Ovary (tissue), 7 donors: ENCODE measurements at regions not wholly inside any gene's neighbourhood (a gene's known extent, or its start where the extent isn't known, plus 50 kb on each side); places are given as distances from the start of the nearest gene placed in this dataset.
A peak's percentile ranks its signal among the peaks of the same experiment; 100 is the strongest.

Experiments used
- DNase-seq, 5 donors: peaks; one replicate each; pipeline ENCODE4 v3.0.0-alpha.2; 2019 to 2020
- H3K27ac ChIP-seq, 2 donors: fragments of 200-600 bp; one replicate each; pipeline versions ENCODE4 v1.5.1 to v1.8.0; 2019 to 2022
- H3K27me3 ChIP-seq: fragments of 200-600 bp; one replicate; pipeline ENCODE4 v1.8.0; 2022
- H3K36me3 ChIP-seq: fragments of 200-600 bp; sonication (generic); one replicate; pipeline ENCODE4 v1.5.1; 2019
- H3K4me1 ChIP-seq: one replicate; pipeline ENCODE4 v1.8.1; 2013; ENCODE audit warnings: mild to moderate bottlenecking, moderate library complexity; ENCODE audit not compliant: insufficient read depth
- H3K4me3 ChIP-seq: fragments of 200-600 bp; sonication (generic); one replicate; pipeline ENCODE4 v1.5.1; 2017
- H3K9me3 ChIP-seq, 2 donors: fragments of 200-600 bp in 1 of 2; sonication (generic) in 1 of 2; one replicate each; pipeline versions ENCODE4 v1.5.1 to v1.8.1; 2013 to 2019; ENCODE audit warnings: mild to moderate bottlenecking in 1 of 2, moderate library complexity in 1 of 2
- EP300 ChIP-seq: sonication (generic); formaldehyde crosslinking; IDR thresholded peaks from one replicate; pipeline ENCODE4 v1.6.1; 2017; ENCODE audit warnings: antibody characterized with exemption
- POLR2A ChIP-seq: fragments of 450-650 bp; IDR thresholded peaks from one replicate; pipeline ENCODE4 v1.6.1; 2017; ENCODE audit warnings: antibody characterized with exemption, mild to moderate bottlenecking, moderate library complexity
- WGBS, 3 donors: extraction: QIAGEN DNeasy Blood & Tissue Kit in 1 of 3; methylation state at CpG; one replicate each; pipeline versions ENCODE4 v1.1.5 to v1.1.7; 2013 to 2017; 5-methylcytosine and 5-hydroxymethylcytosine counted together
- intact Hi-C, 4 donors: fragments of 100-400 bp; cut with DNase I; formaldehyde crosslinking; loops; one replicate each; pipeline versions ENCODE4 v1.11.0 to v1.15.1; 2022 to 2023
- TF ChIP-seq, protein P1 (sequence below), 3 donors: fragments of 450-650 bp in 2 of 3; fragments of 200-600 bp in 1 of 3; IDR thresholded peaks; one replicate each; pipeline versions ENCODE4 v1.5.1 to v1.8.0; 2016 to 2022; ENCODE audit warnings: antibody characterized with exemption in 3 of 3, mild to moderate bottlenecking in 1 of 3
- donor health status: DM: no; HTN: no; CAD: no; lungs with moderate emphysema.
- donor health status: DM: no; HTN: no; CAD: no.
- donor health status: Bipolar disorder and iron deficiency.
- donor health status: DM: no; HTN: no; CAD: no.
- donor health status: DM: yes; HTN: yes; CAD: no.

DNA sequence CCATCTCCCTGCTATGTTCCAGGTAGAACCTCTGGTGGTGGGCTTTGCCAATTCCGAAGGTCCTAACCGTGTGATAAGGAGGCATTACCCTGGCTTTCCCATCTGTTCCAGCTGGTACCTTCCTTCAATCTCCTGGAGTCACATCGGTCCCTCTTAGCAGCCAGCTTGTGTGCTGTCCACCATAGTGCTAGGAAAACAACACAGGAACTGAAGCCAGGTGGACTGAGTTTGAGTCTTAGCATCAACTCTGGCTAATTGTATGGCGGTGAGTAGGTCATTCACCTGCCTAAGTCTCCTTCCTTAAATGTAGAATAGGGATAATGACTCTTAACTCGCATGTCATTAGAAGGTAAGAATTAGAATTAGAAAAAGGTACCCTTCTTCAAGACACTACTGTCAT lies 159.6 kb upstream of the E2F8 start:
- Histone ChIP-seq H3K9me3 (no peaks in the 10 kb centered on the region), H3K36me3 (no peaks in the 10 kb centered on the region), H3K4me1 (peaks cover 10% of the 10 kb centered on the region), H3K4me3 (no peak overlapping the region), H3K27me3 (no peaks in the 10 kb centered on the region), H3K27ac (no peak overlapping the region)
- 88 to 95% (median 95%) methylated on average over 5 of the region's 5 CpGs for WGBS, 3 donors
- TF ChIP-seq EP300: no peak
- TF ChIP-seq, protein P1, sequence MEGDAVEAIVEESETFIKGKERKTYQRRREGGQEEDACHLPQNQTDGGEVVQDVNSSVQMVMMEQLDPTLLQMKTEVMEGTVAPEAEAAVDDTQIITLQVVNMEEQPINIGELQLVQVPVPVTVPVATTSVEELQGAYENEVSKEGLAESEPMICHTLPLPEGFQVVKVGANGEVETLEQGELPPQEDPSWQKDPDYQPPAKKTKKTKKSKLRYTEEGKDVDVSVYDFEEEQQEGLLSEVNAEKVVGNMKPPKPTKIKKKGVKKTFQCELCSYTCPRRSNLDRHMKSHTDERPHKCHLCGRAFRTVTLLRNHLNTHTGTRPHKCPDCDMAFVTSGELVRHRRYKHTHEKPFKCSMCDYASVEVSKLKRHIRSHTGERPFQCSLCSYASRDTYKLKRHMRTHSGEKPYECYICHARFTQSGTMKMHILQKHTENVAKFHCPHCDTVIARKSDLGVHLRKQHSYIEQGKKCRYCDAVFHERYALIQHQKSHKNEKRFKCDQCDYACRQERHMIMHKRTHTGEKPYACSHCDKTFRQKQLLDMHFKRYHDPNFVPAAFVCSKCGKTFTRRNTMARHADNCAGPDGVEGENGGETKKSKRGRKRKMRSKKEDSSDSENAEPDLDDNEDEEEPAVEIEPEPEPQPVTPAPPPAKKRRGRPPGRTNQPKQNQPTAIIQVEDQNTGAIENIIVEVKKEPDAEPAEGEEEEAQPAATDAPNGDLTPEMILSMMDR (IDR thresholded peaks at IDR 0.05): no peak
- no peak for TF ChIP-seq POLR2A
- intact Hi-C loops: no loop called here
- DNase-seq: no peak

DNA sequence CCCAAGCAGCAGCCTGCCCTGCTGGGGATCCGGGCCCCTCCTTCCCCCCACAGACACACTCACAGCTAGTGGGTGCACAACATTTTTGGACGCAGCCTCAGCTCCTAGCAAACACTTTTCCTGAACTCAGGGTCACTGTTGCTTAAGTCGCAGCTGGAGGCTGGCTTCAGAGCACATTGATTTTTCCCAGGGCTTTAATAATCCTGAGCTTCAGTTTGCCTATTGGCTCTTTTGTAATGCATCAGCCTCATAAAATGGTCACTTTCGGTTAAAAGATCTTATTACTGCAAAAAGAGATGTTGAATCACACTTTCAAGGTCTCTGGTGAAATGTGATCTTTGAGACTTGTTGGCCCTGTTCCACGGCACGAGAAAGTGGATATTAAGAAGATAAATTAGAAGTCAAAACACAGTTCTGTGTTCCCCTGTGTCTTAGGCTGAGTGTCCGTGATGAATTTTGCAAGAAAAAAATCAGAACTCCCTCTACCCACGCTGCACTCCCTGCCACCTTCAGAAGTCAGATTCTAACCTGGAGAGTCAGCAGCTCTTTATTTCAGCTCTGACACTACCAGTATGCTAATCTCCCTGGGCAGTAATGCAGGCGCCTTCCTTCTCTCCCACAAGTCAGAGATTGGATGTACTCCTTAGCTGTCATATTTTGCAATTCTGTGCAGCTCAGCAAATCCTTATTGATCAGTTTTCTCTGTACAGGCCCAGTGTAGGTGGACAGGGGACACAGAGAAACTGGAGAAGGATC lies 158.2 kb upstream of the E2F8 start:
- no peak for TF ChIP-seq EP300
- TF ChIP-seq, protein P1 (IDR thresholded peaks at IDR 0.05): no peak
- no peak for TF ChIP-seq POLR2A
- H3K36me3 ChIP-seq: no peaks in the 10 kb centered on the region
- WGBS, 3 donors: 5 to 11% (median 7%) methylated on average over 9 of the region's 9 CpGs
- peak; percentile 37 to 59 (median 52) for DNase-seq
- no peak overlapping the region for H3K4me3 ChIP-seq
- H3K4me1 ChIP-seq: peaks cover 10% of the 10 kb centered on the region
- no peaks in the 10 kb centered on the region for H3K9me3 ChIP-seq
- peak overlapping the region in 1 of 2 donors; percentile 22 for H3K27ac ChIP-seq
- intact Hi-C loops: no loop called here
- no peaks in the 10 kb centered on the region for H3K27me3 ChIP-seq

DNA sequence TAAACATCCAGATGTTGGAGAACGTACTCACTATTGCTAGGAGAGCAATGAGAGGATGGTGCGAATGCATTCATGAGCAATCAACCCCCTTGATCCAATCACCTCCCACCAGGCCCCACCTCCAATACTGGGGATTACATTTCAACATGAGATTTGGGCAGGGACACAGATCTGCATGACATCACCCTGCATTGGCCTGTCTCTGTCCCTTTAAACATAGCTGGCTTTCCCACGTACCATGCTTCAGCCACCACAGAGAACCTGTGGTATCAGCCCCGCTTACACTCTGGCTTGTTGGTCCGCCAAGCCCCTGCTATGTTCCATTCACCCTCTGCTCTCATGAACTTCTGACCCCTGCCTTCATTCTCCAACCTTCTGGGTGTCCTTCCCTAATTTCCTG lies 157.5 kb upstream of the E2F8 start:
- H3K27me3 ChIP-seq: no peaks in the 10 kb centered on the region
- DNase-seq: no peak
- no peak overlapping the region for H3K27ac ChIP-seq
- H3K9me3 ChIP-seq: no peaks in the 10 kb centered on the region
- no peaks in the 10 kb centered on the region for H3K36me3 ChIP-seq
- intact Hi-C loops: no loop called here
- 59 to 86% (median 68%) methylated on average over 5 of the region's 5 CpGs for WGBS, 3 donors
- H3K4me3 ChIP-seq: no peak overlapping the region
- TF ChIP-seq POLR2A: no peak
- TF ChIP-seq, protein P1 (IDR thresholded peaks at IDR 0.05): no peak
- no peak for TF ChIP-seq EP300
- peaks cover 10% of the 10 kb centered on the region for H3K4me1 ChIP-seq

DNA sequence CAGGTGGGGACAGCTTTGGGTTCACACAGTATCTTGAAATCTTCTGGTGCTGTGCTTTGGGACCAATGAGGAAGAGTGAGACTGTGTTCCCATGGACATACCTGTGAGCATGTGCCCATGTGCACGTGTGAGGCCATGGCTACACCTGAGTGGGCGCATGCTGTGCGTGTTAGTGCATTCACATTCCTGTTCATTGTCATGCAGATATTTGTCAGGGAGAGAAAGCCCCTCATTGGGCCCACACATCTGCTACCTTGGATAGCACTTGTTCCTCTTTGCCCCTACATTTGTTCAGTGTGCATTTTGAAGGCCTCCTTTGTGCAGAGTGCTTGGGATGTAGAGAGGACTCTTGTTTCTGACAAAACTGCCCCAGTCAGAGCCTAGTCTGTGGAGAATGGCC lies 154.3 kb upstream of the E2F8 start:
- Histone ChIP-seq H3K36me3 (no peaks in the 10 kb centered on the region), H3K9me3 (no peaks in the 10 kb centered on the region), H3K27ac (no peak overlapping the region), H3K27me3 (no peaks in the 10 kb centered on the region), H3K4me1 (peaks cover 10% of the 10 kb centered on the region), H3K4me3 (no peak overlapping the region)
- no peak for DNase-seq
- intact Hi-C loops: no loop called here
- 61 to 69% (median 67%) methylated on average over 3 of the region's 3 CpGs for WGBS, 3 donors
- TF ChIP-seq POLR2A (no peak), EP300 (no peak)
- TF ChIP-seq, protein P1 (IDR thresholded peaks at IDR 0.05): no peak
